ENCODE measurements at regions not wholly inside any gene's neighbourhood (a gene's known extent, or its start where the extent isn't known, plus 50 kb on each side); places are given as distances from the start of the nearest gene placed in this dataset.

DNA sequence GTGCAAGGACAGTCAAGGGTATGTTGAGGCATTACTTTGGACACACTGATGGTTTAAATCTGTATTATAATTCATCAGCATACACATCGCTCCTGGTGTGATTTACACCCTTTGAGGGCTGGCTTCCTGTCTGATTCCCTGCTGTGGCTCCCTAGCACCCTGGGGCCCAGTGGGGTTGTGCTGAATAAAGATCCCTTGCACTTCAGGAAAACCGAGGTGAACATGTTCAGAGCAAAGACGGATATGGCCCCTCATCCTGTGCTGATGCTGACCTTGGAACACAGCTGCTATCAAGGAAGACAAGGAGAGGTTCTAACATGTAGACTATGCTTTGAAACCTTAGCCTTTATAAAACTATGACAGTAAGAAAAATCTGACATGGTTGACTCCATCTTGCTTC lies 84.6 kb upstream of the UNC5B start:
- DNase-seq, result no peak

GRCh38 chr10:71128311-71128980 lies 83.9 kb upstream of the UNC5B start:
- DNase-seq, result no peak

GRCh38 chr10:71131096-71131495 lies 81.3 kb upstream of the UNC5B start:
- no peak for DNase-seq

GRCh38 chr10:71131508-71132088 lies 80.8 kb upstream of the UNC5B start:
- no peak for DNase-seq

- DNase-seq, result no peak
Measured at GRCh38 chr10:71132321-71132810, 80.0 kb upstream of the UNC5B start.

- DNase-seq, result no peak
Measured at GRCh38 chr10:71133710-71134686, 78.4 kb upstream of the UNC5B start.

GRCh38 chr10:71134732-71135211 lies 77.6 kb upstream of the UNC5B start:
- DNase-seq, result no peak

DNA sequence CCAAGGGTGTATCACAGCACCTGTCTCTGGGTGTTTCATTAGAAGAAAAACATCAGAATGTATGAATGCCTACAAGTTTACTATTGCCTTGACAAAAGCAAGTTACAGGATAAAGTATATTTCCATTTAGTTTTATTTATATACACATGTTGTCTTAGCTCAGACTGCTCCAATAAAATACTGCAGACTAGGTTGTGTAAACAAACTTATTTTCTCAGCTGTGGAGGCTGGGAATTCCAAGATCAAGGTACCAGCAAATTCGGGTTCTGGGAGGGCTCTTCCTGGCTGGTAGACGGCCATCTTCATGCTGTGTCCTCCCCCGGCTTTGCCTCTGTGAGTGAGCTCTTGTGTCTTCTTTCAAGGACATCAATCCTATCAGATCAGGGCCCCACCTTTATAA lies 77.1 kb upstream of the UNC5B start:
- no peak for DNase-seq

GRCh38 chr10:71136036-71136721 lies 76.2 kb upstream of the UNC5B start:
- DNase-seq, result no peak

DNA sequence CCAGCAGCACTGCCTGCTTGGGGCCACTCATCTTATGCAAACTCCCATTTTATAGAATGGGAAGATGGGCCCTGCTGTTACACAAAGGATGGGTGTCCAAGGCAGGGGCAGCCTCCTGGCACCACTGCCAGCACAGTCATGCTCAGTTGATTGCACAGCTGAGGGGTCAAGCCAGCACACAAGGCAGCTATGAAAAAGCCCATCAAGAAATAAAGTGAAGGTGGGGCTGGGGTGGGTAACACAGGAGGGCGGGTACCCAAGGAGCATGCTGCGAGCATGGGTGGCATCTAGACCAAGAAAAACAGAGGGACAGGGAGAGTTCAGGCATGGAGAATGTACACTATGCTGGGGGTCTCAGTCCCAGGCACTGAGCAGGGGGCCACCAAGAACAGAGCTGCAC lies 74.7 kb upstream of the UNC5B start:
- DNase-seq, result no peak

DNA sequence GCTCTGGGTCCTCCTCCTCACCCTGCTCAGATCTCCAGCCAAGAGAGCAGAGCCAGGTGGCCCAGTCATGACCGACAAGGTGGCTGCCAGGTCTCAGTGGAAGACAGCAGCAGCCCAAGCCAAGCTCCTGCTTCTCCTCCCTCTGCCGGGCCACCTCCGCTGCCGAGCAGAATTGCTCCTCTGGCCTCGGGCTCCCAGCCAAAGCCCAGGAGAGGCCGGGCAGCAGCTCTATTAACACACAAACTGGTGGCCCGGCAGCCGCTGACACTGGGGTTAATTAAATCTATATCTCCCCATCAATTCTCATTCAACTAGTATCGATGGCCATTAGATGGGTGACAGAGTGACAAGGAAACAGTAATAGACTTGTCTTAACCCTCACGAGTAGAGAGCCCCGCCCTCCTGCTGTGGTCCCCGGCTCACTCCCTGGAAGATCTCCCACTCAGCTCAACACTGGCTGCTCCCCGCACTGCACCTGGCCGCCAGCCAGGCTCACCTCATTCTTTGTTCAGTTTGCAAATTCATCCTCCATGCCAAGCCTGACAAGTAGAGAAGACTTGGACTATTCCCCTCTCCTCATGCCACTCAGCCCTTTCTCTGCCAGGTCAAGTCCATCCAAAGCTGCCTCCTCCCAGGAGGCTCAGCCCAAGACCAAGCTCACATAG lies 74.1 kb upstream of the UNC5B start:
- no peak for DNase-seq

DNA sequence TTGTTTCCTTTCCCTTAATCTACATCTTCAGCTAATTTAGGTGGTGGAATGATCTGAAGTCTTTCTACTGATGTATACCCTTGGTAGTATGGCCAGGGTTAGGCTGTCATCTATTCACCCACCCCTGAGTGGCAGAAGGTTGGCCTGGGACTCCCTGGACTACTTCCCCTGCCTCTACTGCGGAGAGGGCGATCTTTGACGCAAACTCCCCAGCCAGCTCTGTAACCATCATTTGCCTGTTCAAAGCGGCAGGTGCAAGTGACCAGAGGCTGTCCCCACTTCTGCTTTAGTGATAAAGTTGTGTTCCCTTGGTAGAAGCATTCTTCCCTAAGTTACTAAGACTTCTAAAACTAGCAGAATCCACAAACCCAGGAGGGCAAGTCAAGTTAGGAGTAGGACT lies 70.8 kb upstream of the UNC5B start:
- DNase-seq, result no peak

DNA sequence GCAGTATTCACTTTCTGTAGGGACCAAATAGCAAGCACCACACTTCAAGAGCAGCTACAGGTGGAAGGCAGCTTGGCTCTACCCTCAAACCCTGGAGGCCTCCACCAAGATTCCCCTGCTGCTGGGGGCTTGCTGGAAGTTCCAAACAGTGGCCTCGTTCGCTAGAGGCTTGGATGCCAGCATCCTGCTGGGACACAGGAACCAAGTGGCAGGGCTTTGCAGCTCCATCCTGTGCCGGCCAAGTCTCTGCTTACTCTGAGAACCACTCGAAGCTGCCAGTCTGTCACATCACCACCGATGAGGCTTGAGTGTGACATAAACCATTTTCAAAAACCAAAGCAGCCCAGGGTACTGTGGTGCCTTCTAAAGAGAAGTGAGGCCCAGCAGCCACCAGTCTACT lies 69.2 kb upstream of the UNC5B start:
- no peak for DNase-seq

DNA sequence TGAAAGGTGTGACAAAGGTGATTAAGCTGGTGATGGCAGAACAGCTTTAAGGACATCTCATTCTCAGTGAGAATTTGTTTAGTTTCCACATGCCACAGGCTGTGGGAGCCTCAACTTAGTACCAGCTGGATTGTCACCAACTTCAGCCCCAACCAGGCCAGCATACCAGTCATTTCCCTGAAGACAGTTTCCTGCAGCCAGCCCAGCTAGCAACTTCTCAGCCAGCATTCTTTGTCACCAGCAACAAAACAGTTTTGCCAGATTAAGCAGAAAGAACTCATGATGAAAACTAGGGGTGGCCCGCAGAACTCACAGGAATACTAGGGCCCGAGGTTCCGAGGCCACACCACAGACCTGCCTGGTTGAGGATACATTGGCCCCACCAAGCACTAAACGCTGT lies 68.8 kb upstream of the UNC5B start:
- DNase-seq, result no peak

GRCh38 chr10:71144824-71145223 lies 67.5 kb upstream of the UNC5B start:
- no peak for DNase-seq

- DNase-seq, result no peak
Measured at GRCh38 chr10:71145352-71145945, 66.9 kb upstream of the UNC5B start.

DNA sequence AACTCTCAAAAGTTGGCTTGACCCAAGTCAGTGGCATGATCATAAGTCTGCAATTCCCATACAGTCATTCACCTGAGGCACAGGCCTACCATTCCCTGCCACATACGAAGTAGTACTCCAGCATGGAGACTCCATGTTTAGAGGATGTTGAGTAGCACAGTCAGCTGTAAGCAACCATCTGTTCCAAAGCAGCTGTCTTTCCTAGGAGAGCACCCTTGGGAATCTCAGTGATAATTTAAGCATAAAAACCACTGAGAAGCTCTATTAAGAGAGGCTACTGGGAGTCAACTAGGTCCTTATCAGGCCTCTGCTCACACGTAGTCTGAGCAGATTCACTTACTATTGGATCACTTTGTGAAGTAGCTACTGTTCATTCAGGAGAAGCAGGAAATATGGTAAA lies 61.6 kb upstream of the UNC5B start:
- DNase-seq, result no peak

- DNase-seq, result no peak
Measured at GRCh38 chr10:71152043-71152442, 60.3 kb upstream of the UNC5B start.

DNA sequence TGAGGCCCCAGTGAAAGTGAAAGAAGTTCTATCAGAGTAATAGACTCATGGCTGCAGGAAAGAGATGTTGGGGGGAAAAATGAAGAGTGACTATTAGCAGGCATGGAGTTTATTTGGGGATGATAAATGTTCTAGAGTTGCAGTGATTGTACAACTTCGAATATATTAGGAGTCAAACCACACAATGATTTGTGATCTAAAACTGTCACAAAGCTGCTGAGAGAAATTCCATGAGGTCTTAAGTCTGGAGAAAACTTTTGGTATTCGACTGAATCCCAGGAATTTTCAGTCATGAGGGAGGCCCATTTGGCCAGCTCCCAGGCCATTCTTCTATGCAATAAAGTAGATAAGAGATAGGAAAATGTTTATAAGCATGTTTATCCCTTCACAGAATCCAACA lies 55.9 kb upstream of the UNC5B start:
- no peak for DNase-seq

GRCh38 chr10:71157435-71157834 lies 54.9 kb upstream of the UNC5B start:
- DNase-seq, result no peak

DNA sequence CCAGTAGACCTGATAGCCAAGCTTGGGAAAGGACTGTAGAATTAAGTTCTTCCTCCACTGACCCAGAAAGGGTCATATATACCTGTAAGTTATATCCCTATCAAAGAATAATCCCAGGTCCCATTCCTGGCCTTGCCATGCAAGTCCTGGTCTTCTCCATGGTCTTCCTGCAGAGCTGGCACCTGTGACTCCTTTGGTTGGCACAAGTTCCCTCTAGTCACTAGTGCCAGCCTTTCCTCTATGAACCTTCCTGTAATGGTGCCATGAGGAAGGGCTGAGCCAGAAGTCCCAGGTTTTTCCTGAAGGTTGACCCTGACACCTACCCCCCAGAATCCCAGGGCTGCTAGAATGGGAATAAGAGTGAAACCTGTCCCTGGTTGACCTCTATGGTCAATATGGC lies 54.1 kb upstream of the UNC5B start:
- no peak for DNase-seq

DNA sequence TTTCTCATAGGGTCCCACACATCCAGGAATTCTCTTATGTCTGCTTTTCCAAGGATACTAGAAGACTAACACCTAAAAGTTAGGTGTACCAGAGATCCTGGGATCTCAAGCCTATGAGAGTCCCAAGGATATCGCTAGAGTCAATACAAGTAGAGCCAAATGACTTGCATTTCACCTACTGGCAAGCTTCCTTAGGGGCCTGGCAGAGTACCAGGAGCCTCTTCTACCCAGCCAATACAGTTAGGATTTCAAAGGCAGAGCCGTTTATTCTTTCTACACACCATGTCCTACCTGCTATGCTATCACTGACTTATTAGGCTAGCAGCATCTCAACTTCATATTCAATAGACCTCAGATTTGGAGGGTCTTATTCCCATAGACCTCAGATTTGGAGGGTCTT lies 53.5 kb upstream of the UNC5B start:
- no peak for DNase-seq

Measured in stimulated activated CD8-positive, alpha-beta memory T cell treated with anti-CD3 and anti-CD28 coated beads, Interleukin-4, amount 100 ng/mL, for 48 hours (primary cell).